B cell (primary cell): ENCODE measurements at regions not wholly inside any gene's neighbourhood (a gene's known extent, or its start where the extent isn't known, plus 50 kb on each side); places are given as distances from the start of the nearest gene placed in this dataset.

Experiments used
- EZH2 ChIP-seq: IDR thresholded peaks from 2 replicates; pipeline ENCODE4 v1.6.1; 2012; ENCODE audit warnings: borderline replicate concordance, low read depth, mild to moderate bottlenecking, moderate library complexity, low read length; ENCODE audit not compliant: insufficient read depth, poor library complexity, severe bottlenecking
- TF ChIP-seq, protein P1 (sequence below): fragments of 200-600 bp; IDR thresholded peaks from one replicate; pipeline ENCODE4 v1.8.0; 2022; ENCODE audit warnings: antibody characterized with exemption, mild to moderate bottlenecking

DNA sequence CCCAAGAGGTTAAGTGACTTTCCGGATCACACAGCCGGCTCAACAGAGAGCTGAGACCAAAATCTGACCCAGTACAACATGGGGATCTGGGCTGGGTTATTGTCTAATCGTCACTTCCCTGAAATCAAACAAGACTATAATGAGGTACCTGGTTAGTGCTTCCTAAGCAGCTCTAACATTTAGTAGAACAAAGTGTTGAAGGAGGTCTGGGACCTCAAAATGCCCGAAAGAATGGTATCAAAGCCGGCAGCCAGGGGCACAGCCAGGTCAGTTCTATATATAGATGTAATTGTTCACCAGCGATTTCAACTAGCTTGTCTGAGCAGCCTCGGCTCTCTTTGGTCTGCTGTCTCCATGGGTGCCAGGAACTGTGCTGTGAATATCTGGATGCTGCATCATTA is 245.5 kb upstream of the ECI2 start:
- TF ChIP-seq, protein P1, sequence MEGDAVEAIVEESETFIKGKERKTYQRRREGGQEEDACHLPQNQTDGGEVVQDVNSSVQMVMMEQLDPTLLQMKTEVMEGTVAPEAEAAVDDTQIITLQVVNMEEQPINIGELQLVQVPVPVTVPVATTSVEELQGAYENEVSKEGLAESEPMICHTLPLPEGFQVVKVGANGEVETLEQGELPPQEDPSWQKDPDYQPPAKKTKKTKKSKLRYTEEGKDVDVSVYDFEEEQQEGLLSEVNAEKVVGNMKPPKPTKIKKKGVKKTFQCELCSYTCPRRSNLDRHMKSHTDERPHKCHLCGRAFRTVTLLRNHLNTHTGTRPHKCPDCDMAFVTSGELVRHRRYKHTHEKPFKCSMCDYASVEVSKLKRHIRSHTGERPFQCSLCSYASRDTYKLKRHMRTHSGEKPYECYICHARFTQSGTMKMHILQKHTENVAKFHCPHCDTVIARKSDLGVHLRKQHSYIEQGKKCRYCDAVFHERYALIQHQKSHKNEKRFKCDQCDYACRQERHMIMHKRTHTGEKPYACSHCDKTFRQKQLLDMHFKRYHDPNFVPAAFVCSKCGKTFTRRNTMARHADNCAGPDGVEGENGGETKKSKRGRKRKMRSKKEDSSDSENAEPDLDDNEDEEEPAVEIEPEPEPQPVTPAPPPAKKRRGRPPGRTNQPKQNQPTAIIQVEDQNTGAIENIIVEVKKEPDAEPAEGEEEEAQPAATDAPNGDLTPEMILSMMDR, result no peak
- TF ChIP-seq EZH2, result no peak
